B cell (primary cell): ENCODE measurements at regions not wholly inside any gene's neighbourhood (a gene's known extent, or its start where the extent isn't known, plus 50 kb on each side); places are given as distances from the start of the nearest gene placed in this dataset.

Experiments
- ATAC-seq: fragments of 200-7000 bp; cut with Tn5 transposase; one replicate; pipeline ENCODE4 v1.10.0; 2021; ENCODE audit warnings: low read depth, mild to moderate bottlenecking, moderate number of reproducible peaks, moderate library complexity
- CTCF ChIA-PET: fragments of 350-600 bp; sonication (Branson Sonifier 250); formaldehyde crosslinking; loops from one replicate; lab custom pipeline; 2021; ENCODE audit warnings: antibody characterized with exemption, inconsistent platforms; lab: Charles Lee
- POLR2A ChIA-PET: fragments of 350-600 bp; sonication (Branson Sonifier 250); formaldehyde crosslinking; loops from one replicate; lab custom pipeline; 2021; ENCODE audit warnings: antibody characterized with exemption; lab: Charles Lee
- DNase-seq: peaks from one replicate; pipeline ENCODE4 v3.0.0; 2013
- H2AFZ ChIP-seq: 2 replicates; pipeline ENCODE4 v1.6.1; 2012; ENCODE audit warnings: mild to moderate bottlenecking, low read depth, low read length; ENCODE audit not compliant: insufficient read depth, poor library complexity, severe bottlenecking
- H3K27ac ChIP-seq, 2 donors: 1 replicate in 1 of 2; 2 replicates in 1 of 2; pipeline ENCODE4 v1.5.1; 2012 to 2013; ENCODE audit warnings: low read length in 2 of 2, mild to moderate bottlenecking in 2 of 2, moderate library complexity in 1 of 2
- H3K27me3 ChIP-seq, 4 experiments: fragments of 200-600 bp in 1 of 4; sonication (generic) in 1 of 4; replicated peaks in 1 of 4; 1 replicate in 2 of 4; 2 replicates in 2 of 4; pipeline versions ENCODE4 v1.6.1 to v1.7.0; 2013 to 2016; ENCODE audit warnings: low read length in 3 of 4, mild to moderate bottlenecking in 2 of 4, mixed read lengths in 1 of 4, moderate library complexity in 1 of 4; ENCODE audit not compliant: insufficient read depth in 4 of 4, control insufficient read depth in 3 of 4; ENCODE audit errors: control extremely low read depth in 1 of 4
- H3K36me3 ChIP-seq, 2 experiments: replicated peaks in 1 of 2; 1 replicate in 1 of 2; 2 replicates in 1 of 2; pipeline versions ENCODE4 v1.6.1 to v1.7.1; 2013; ENCODE audit warnings: low read length in 1 of 2; ENCODE audit not compliant: insufficient read depth in 2 of 2, control insufficient read depth in 1 of 2; ENCODE audit errors: control extremely low read depth in 1 of 2, extremely low read depth in 1 of 2
- H3K4me1 ChIP-seq, 2 donors: fragments of 200-600 bp in 1 of 2; sonication (generic) in 1 of 2; 1 replicate in 1 of 2; 2 replicates in 1 of 2; pipeline versions ENCODE4 v1.5.1 to v1.6.1; 2013 to 2017; ENCODE audit warnings: low read length in 2 of 2; ENCODE audit not compliant: control insufficient read depth in 2 of 2, insufficient read depth in 2 of 2
- H3K4me2 ChIP-seq: replicated peaks from 2 replicates; pipeline ENCODE3; 2012; ENCODE audit warnings: mild to moderate bottlenecking, low read depth, low read length; ENCODE audit not compliant: poor library complexity, severe bottlenecking
- H3K4me3 ChIP-seq, 5 experiments: fragments of 200-600 bp in 1 of 5; sonication (generic) in 1 of 5; 1 replicate in 3 of 5; 2 replicates in 2 of 5; pipeline versions ENCODE4 v1.5.1 to v1.7.0; 2011 to 2016; ENCODE audit warnings: low read length in 4 of 5, mild to moderate bottlenecking in 4 of 5, low read depth in 2 of 5, control low read depth in 1 of 5, moderate library complexity in 1 of 5; ENCODE audit not compliant: insufficient read depth in 1 of 5; ENCODE audit errors: control extremely low read depth in 1 of 5, extremely low read depth in 1 of 5
- H3K79me2 ChIP-seq: fragments of 200-600 bp; sonication (generic); one replicate; pipeline ENCODE4 v1.6.0; 2016; ENCODE audit warnings: low read length; ENCODE audit not compliant: control insufficient read depth, insufficient read depth
- H3K9ac ChIP-seq: fragments of 200-600 bp; sonication (generic); 2 replicates; pipeline ENCODE4 v1.6.1; 2017; ENCODE audit warnings: mild to moderate bottlenecking, low read length, moderate library complexity
- H3K9me3 ChIP-seq, 3 donors: one replicate each; pipeline versions ENCODE4 v1.6.1 to v1.7.1; 2013; ENCODE audit warnings: low read length in 2 of 3; ENCODE audit not compliant: control insufficient read depth in 2 of 3, insufficient read depth in 1 of 3; ENCODE audit errors: control extremely low read depth in 1 of 3
- H4K20me1 ChIP-seq: 2 replicates; pipeline ENCODE4 v1.6.0; 2012; ENCODE audit warnings: mild to moderate bottlenecking, low read length; ENCODE audit not compliant: insufficient read depth, control insufficient read depth, poor library complexity, severe bottlenecking
- H3K27ac Mint-ChIP-seq: one replicate; pipeline ENCODE4 v1.8.0; 2021; ENCODE audit warnings: mixed read lengths
- H3K27me3 Mint-ChIP-seq: one replicate; pipeline ENCODE4 v1.8.0; 2021; ENCODE audit warnings: mixed read lengths
- H3K4me1 Mint-ChIP-seq: one replicate; pipeline ENCODE4 v1.8.0; 2021; ENCODE audit warnings: mixed read lengths
- H3K4me3 Mint-ChIP-seq: one replicate; pipeline ENCODE4 v1.8.0; 2021; ENCODE audit warnings: mixed read lengths
- H3K9me3 Mint-ChIP-seq: one replicate; pipeline ENCODE4 v1.8.0; 2022; ENCODE audit warnings: mixed read lengths; ENCODE audit not compliant: insufficient read depth
- CTCF ChIP-seq: fragments of 200-600 bp; IDR thresholded peaks from one replicate; pipeline ENCODE4 v1.8.0; 2022; ENCODE audit warnings: antibody characterized with exemption, mild to moderate bottlenecking
- EZH2 ChIP-seq: IDR thresholded peaks from 2 replicates; pipeline ENCODE4 v1.6.1; 2012; ENCODE audit warnings: borderline replicate concordance, low read depth, mild to moderate bottlenecking, moderate library complexity, low read length; ENCODE audit not compliant: insufficient read depth, poor library complexity, severe bottlenecking
- WGBS: methylation state at CpG from one replicate; pipeline ENCODE4 v1.1.5; 2013; ENCODE audit warnings: missing lambda C conversion rate; ENCODE audit not compliant: insufficient coverage; 5-methylcytosine and 5-hydroxymethylcytosine counted together
- intact Hi-C: fragments of 100-400 bp; cut with micrococcal nuclease; formaldehyde crosslinking; loops from one replicate; pipeline ENCODE4 v1.10.0; 2022

- no CpG with 5 or more reads among the region's 1 CpG for WGBS
These were observed 103.8 kb upstream of the MIER3 start for GRCh38 chr5:57055731-57056130.

GRCh38 chr5:57063773-57064172 is 110.1 kb upstream of the GPBP1 start:
- H3K27me3 ChIP-seq: no peaks in the 10 kb centered on the region
- no peak overlapping the region for H3K4me3 ChIP-seq
- no peaks in the 10 kb centered on the region for H4K20me1 ChIP-seq
- Mint-ChIP-seq H3K4me1 (no peaks in the 10 kb centered on the region), H3K27me3 (peaks cover 21% of the 10 kb centered on the region), H3K27ac (no peak overlapping the region), H3K4me3 (no peak overlapping the region), H3K9me3 (peaks cover 4% of the 10 kb centered on the region)
- POLR2A ChIA-PET: no interaction called here
- DNase-seq (no peak), ATAC-seq (no peak)
- H2AFZ ChIP-seq: no peak overlapping the region
- H3K4me2 ChIP-seq: no peak overlapping the region
- H3K9me3 ChIP-seq: peaks cover 0 to 4% (median 0%) of the 10 kb centered on the region in 3 donors
- TF ChIP-seq CTCF (no peak), EZH2 (no peak)
- no peaks in the 10 kb centered on the region for H3K36me3 ChIP-seq
- intact Hi-C loops: no loop called here
- no peak overlapping the region for H3K9ac ChIP-seq
- 100% methylated on average over 1 of the region's 2 CpGs for whole genome bisulfite sequencing
- CTCF ChIA-PET: interaction anchor here (0.9 kb wide), 1 partner anchor 21 kb away, joined by 3 read pairs; no protein-coding TSS in a partner anchor
- no peak overlapping the region for H3K27ac ChIP-seq
- H3K4me1 ChIP-seq: no peaks in the 10 kb centered on the region
- H3K79me2 ChIP-seq: no peaks in the 10 kb centered on the region

More at GRCh38 chr5:57055731-57056130, 103.8 kb upstream of the MIER3 start:
- DNase-seq (no peak), ATAC-seq (no peak)
- no peaks in the 10 kb centered on the region for H3K27me3 ChIP-seq
- Mint-ChIP-seq H3K9me3 (no peaks in the 10 kb centered on the region), H3K4me3 (no peak overlapping the region), H3K27ac (no peak overlapping the region), H3K4me1 (no peaks in the 10 kb centered on the region), H3K27me3 (peaks cover 16% of the 10 kb centered on the region)
- ChIA-PET POLR2A (no interaction called here), CTCF (interaction anchor here (0.7 kb wide), 1 partner anchor 690 kb away, joined by 4 read pairs; no protein-coding TSS in a partner anchor)
- TF ChIP-seq CTCF (no peak), EZH2 (no peak)
- H3K4me2 ChIP-seq: no peak overlapping the region
- no peaks in the 10 kb centered on the region for H3K79me2 ChIP-seq
- H4K20me1 ChIP-seq: no peaks in the 10 kb centered on the region
- H3K4me1 ChIP-seq: no peaks in the 10 kb centered on the region
- no peak overlapping the region for H3K9ac ChIP-seq
- H2AFZ ChIP-seq: no peak overlapping the region
- intact Hi-C loops: no loop called here
- no peaks in the 10 kb centered on the region for H3K9me3 ChIP-seq
- no peak overlapping the region for H3K4me3 ChIP-seq
- no peak overlapping the region for H3K27ac ChIP-seq
- H3K36me3 ChIP-seq: no peaks in the 10 kb centered on the region
